ENCODE measurements at regions not wholly inside any gene's neighbourhood (a gene's known extent, or its start where the extent isn't known, plus 50 kb on each side); places are given as distances from the start of the nearest gene placed in this dataset.

DNA sequence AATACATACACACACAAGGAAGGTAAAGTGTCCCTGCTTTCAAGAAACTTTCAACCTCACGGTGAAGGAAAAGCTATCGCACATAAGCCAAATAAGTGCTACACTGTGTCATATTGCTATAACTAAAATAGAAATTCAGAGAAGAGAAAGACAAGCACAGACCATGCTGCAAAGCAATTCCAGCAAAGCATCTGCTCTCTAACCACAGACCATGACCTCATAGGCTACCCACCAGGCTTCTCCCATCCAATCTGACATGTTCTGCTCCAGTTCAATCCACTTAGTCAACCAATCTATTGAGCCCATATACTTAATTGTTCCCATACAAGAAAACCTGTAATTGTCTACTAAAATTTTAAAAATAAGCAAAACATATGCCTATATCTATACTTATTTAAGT, 211.3 kb downstream of the BARHL2 start:
- 96 to 100% (median 96%) methylated on average over 2 of the region's 2 CpGs for WGBS, 3 donors
- no peaks in the 10 kb centered on the region for H3K9me3 ChIP-seq
- no peak for DNase-seq
- H3K4me1 ChIP-seq = no peaks in the 10 kb centered on the region
- no peak overlapping the region for H3K4me3 ChIP-seq
- H3K36me3 ChIP-seq (ENCODE audit: insufficient read depth in 1 of 2, low read depth in 1 of 2) = no peaks in the 10 kb centered on the region
- TF ChIP-seq, protein P1, sequence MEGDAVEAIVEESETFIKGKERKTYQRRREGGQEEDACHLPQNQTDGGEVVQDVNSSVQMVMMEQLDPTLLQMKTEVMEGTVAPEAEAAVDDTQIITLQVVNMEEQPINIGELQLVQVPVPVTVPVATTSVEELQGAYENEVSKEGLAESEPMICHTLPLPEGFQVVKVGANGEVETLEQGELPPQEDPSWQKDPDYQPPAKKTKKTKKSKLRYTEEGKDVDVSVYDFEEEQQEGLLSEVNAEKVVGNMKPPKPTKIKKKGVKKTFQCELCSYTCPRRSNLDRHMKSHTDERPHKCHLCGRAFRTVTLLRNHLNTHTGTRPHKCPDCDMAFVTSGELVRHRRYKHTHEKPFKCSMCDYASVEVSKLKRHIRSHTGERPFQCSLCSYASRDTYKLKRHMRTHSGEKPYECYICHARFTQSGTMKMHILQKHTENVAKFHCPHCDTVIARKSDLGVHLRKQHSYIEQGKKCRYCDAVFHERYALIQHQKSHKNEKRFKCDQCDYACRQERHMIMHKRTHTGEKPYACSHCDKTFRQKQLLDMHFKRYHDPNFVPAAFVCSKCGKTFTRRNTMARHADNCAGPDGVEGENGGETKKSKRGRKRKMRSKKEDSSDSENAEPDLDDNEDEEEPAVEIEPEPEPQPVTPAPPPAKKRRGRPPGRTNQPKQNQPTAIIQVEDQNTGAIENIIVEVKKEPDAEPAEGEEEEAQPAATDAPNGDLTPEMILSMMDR (IDR thresholded peaks at IDR 0.05) = no peak
- H3K27ac ChIP-seq = no peak overlapping the region
- intact Hi-C loops (cut with DNase I) = no loop called here
- H3K27me3 ChIP-seq (ENCODE audit: insufficient read depth in 3 of 3, low read length in 2 of 3) = no peaks in the 10 kb centered on the region
- ATAC-seq = no peak

DNA sequence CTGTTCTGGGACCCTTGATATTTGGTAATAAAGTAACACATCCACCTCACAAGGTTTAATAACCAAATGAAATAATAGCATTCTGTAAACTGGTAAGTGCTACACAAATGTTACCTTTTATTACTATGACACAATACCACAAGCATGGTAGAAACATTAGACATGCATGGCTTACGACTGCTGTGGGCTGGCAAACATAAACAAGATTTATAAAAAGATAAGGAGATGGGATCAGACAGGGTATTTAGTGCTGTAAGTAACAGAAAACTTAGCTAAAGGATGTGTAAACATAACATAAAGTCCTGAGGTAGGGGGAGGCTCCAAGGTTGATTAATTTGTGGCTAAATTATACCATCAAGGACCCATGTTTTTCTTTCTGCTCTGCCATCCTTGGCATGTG, 212.6 kb downstream of the BARHL2 start:
- intact Hi-C loops (cut with DNase I) = no loop called here
- no peak overlapping the region for H3K27ac ChIP-seq
- no peaks in the 10 kb centered on the region for H3K9me3 ChIP-seq
- no peak for DNase-seq
- no peaks in the 10 kb centered on the region for H3K4me1 ChIP-seq
- WGBS, 3 donors = 29 to 43% (median 33%) methylated on average over 1 of the region's 1 CpG
- TF ChIP-seq, protein P1 (IDR thresholded peaks at IDR 0.05) = no peak
- H3K27me3 ChIP-seq (ENCODE audit: insufficient read depth in 3 of 3, low read length in 2 of 3) = no peaks in the 10 kb centered on the region
- no peaks in the 10 kb centered on the region for H3K36me3 ChIP-seq (ENCODE audit: insufficient read depth in 1 of 2, low read depth in 1 of 2)
- H3K4me3 ChIP-seq = no peak overlapping the region
- no peak for ATAC-seq

- H3K9me3 ChIP-seq = no peaks in the 10 kb centered on the region
Measured at GRCh38 chr1:90502696-90503095, 214.4 kb downstream of the BARHL2 start.

DNA sequence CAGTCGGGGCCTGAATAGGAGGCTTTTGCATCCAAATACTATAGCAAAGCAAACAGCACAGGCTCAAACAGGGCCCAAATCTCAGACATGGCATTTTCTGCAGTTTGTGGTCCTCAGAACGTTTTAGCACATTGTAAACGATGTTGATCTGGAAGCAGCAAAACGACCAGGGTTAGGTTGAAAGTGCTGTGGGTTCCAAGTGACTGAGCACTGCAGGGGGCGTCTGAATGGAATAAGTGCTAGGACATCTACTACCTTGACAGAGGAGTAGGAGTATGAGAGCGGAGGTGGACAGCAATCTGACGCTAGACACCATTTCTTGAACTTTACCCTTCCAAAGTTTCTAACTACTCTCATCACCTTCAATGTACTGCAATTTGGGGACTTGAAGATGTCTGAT, 214.9 kb downstream of the BARHL2 start:
- no peaks in the 10 kb centered on the region for H3K9me3 ChIP-seq
- TF ChIP-seq, protein P1 (IDR thresholded peaks at IDR 0.05) = no peak
- no peak for DNase-seq
- 49 to 51% (median 50%) methylated on average over 7 of the region's 7 CpGs for WGBS, 3 donors
- no peaks in the 10 kb centered on the region for H3K36me3 ChIP-seq (ENCODE audit: insufficient read depth in 1 of 2, low read depth in 1 of 2)
- intact Hi-C loops (cut with DNase I) = no loop called here
- H3K27ac ChIP-seq = no peak overlapping the region
- H3K4me3 ChIP-seq = no peak overlapping the region
- no peaks in the 10 kb centered on the region for H3K4me1 ChIP-seq
- H3K27me3 ChIP-seq (ENCODE audit: insufficient read depth in 3 of 3, low read length in 2 of 3) = no peaks in the 10 kb centered on the region
- ATAC-seq = no peak

More at GRCh38 chr1:90502696-90503095, 214.4 kb downstream of the BARHL2 start:
- TF ChIP-seq, protein P1 (IDR thresholded peaks at IDR 0.05) = no peak
- DNase-seq (no peak), ATAC-seq (no peak)
- H3K27me3 ChIP-seq (ENCODE audit: insufficient read depth in 3 of 3, low read length in 2 of 3) = no peaks in the 10 kb centered on the region
- intact Hi-C loops (cut with DNase I) = no loop called here
- H3K4me1 ChIP-seq = no peaks in the 10 kb centered on the region
- H3K36me3 ChIP-seq (ENCODE audit: insufficient read depth in 1 of 2, low read depth in 1 of 2) = no peaks in the 10 kb centered on the region
- no peak overlapping the region for H3K4me3 ChIP-seq
- no peak overlapping the region for H3K27ac ChIP-seq
- WGBS, 3 donors = 28 to 50% (median 42%) methylated on average over 1 of the region's 1 CpG

- Histone ChIP-seq H3K36me3 (ENCODE audit: insufficient read depth in 1 of 2, low read depth in 1 of 2) (no peaks in the 10 kb centered on the region), H3K4me1 (no peaks in the 10 kb centered on the region), H3K27me3 (ENCODE audit: insufficient read depth in 3 of 3, low read length in 2 of 3) (no peaks in the 10 kb centered on the region), H3K9me3 (no peaks in the 10 kb centered on the region), H3K4me3 (no peak overlapping the region), H3K27ac (no peak overlapping the region)
- no peak for DNase-seq
- intact Hi-C loops (cut with DNase I) = no loop called here
- ATAC-seq = no peak
- TF ChIP-seq, protein P1 (IDR thresholded peaks at IDR 0.05) = no peak
- 63 to 74% (median 68%) methylated on average over 3 of the region's 3 CpGs for WGBS, 3 donors
Measured at GRCh38 chr1:90501281-90501680, 215.8 kb downstream of the BARHL2 start.
